K562 (cell line): ENCODE measurements at regions not wholly inside any gene's neighbourhood (a gene's known extent, or its start where the extent isn't known, plus 50 kb on each side); places are given as distances from the start of the nearest gene placed in this dataset.

Experiments
- ATAC-seq: fragments of 200-7000 bp; cut with Tn5 transposase; 3 replicates; pipeline ENCODE4 v1.9.1; 2020; ENCODE audit warnings: moderate library complexity
- BruUV-seq: library from RNA; stranded (reverse); fragments of 400-500 nt; replicated peaks from 2 replicates; lab custom pipeline; 2021; lab: Mats Ljungman, UMichigan
- CTCF ChIA-PET: fragments of 300-600 bp; formaldehyde crosslinking; extraction: SDS; loops from one replicate; lab custom pipeline; 2021; ENCODE audit warnings: low intra/inter-chr PET ratio; lab: Yijun Ruan, JAX
- POLR2A ChIA-PET: fragments of 300-600, 350-650 bp; sonication (Branson Sonifier 250); formaldehyde crosslinking; extraction: SDS; loops from one replicate; lab custom pipeline; 2021; ENCODE audit warnings: antibody characterized with exemption, inconsistent platforms; lab: Yijun Ruan, JAX
- DNase-seq, 4 experiments: peaks; one replicate each; pipeline versions ENCODE4 v3.0.0 to v3.0.0-alpha.2; 2011 to 2018; ENCODE audit warnings: low spot score in 3 of 4, mixed read lengths in 3 of 4; ENCODE audit errors: extremely low read depth in 1 of 4
- FAIRE-seq: peaks from 2 replicates; lab custom pipeline; 2011; peaks lifted over from hg19 to GRCh38; lab: Jason Lieb, UNC
- H2AFZ ChIP-seq: 2 replicates; pipeline ENCODE4 v1.6.0; 2011; ENCODE audit warnings: low read depth, low read length, control low read depth, inconsistent platforms
- H3K27ac ChIP-seq: fragments of 200-600 bp; 3 replicates; pipeline ENCODE4 v1.8.0; 2011; ENCODE audit warnings: low read depth, mild to moderate bottlenecking, control low read depth, inconsistent platforms, low read length, moderate library complexity, mixed read lengths; ENCODE audit errors: extremely low read depth
- H3K27me3 ChIP-seq, 2 experiments: fragments of 300-600 bp in 1 of 2; 2 replicates in 1 of 2; 3 replicates in 1 of 2; pipeline versions ENCODE4 v1.6.0 to v1.8.0; 2011; ENCODE audit warnings: inconsistent platforms in 2 of 2, low read length in 2 of 2, mild to moderate bottlenecking in 1 of 2, mixed read lengths in 1 of 2, moderate library complexity in 1 of 2; ENCODE audit not compliant: control insufficient read depth in 2 of 2, insufficient read depth in 2 of 2
- H3K36me3 ChIP-seq: fragments of 300-600 bp; 3 replicates; pipeline ENCODE4 v1.8.0; 2011; ENCODE audit warnings: mild to moderate bottlenecking, low read length, inconsistent platforms; ENCODE audit not compliant: control insufficient read depth, insufficient read depth
- H3K4me1 ChIP-seq, 2 experiments: fragments of 200-600 bp in 1 of 2; replicated peaks in 1 of 2; 2 replicates in 1 of 2; 3 replicates in 1 of 2; pipeline versions ENCODE4 v1.5.1 to v1.8.0; 2011; ENCODE audit warnings: inconsistent platforms in 2 of 2, low read length in 2 of 2, mild to moderate bottlenecking in 1 of 2, mixed read lengths in 1 of 2, moderate library complexity in 1 of 2; ENCODE audit not compliant: control insufficient read depth in 2 of 2, insufficient read depth in 2 of 2
- H3K4me2 ChIP-seq: 2 replicates; pipeline ENCODE4 v1.6.1; 2011; ENCODE audit warnings: low read length, control low read depth, inconsistent platforms, mixed read lengths; ENCODE audit not compliant: insufficient read depth
- H3K4me3 ChIP-seq: fragments of 200-600 bp; sonication (generic), shearing (Covaris generic); 2 replicates; pipeline ENCODE4 v1.5.1; 2016; ENCODE audit warnings: control low read depth, inconsistent platforms
- H3K79me2 ChIP-seq: fragments of 200-600 bp; 3 replicates; pipeline ENCODE4 v1.8.0; 2011; ENCODE audit warnings: low read length, inconsistent platforms; ENCODE audit not compliant: control insufficient read depth, insufficient read depth
- H3K9ac ChIP-seq, 2 experiments: 2 replicates each; pipeline versions ENCODE4 v1.6.0 to v1.6.1; 2011; ENCODE audit warnings: low read depth in 2 of 2, low read length in 2 of 2, control low read depth in 1 of 2, inconsistent platforms in 1 of 2, mild to moderate bottlenecking in 1 of 2, mixed read lengths in 1 of 2; ENCODE audit not compliant: insufficient read depth in 1 of 2
- H3K9me1 ChIP-seq: one replicate; pipeline ENCODE4 v1.6.0; 2011; ENCODE audit warnings: inconsistent platforms, mild to moderate bottlenecking, low read length, moderate library complexity; ENCODE audit not compliant: control insufficient read depth, insufficient read depth
- H3K9me3 ChIP-seq: replicated peaks from 2 replicates; pipeline ENCODE4 v1.5.1; 2011; ENCODE audit warnings: low read depth, low read length, inconsistent platforms; ENCODE audit not compliant: control insufficient read depth, insufficient read depth
- H4K20me1 ChIP-seq: replicated peaks from 2 replicates; pipeline ENCODE4 v1.6.1; 2011; ENCODE audit warnings: low read length, inconsistent platforms, mixed read lengths; ENCODE audit not compliant: control insufficient read depth, insufficient read depth
- BDP1 ChIP-seq: IDR thresholded peaks from 3 replicates; pipeline ENCODE4 v1.6.1; 2011; ENCODE audit not compliant: insufficient read length, insufficient read depth
- BRF2 ChIP-seq: IDR thresholded peaks from 3 replicates; pipeline ENCODE4 v1.6.1; 2011; ENCODE audit warnings: borderline replicate concordance, mild to moderate bottlenecking; ENCODE audit not compliant: insufficient read length, insufficient read depth
- EP400 ChIP-seq: fragments of 450-650 bp; IDR thresholded peaks from 2 replicates; pipeline ENCODE4 v1.6.1; 2017; ENCODE audit warnings: antibody characterized with exemption, mild to moderate bottlenecking, moderate library complexity
- RCOR1 ChIP-seq, 2 experiments: IDR thresholded peaks; 2 replicates each; pipeline ENCODE4 v1.6.1; 2012; ENCODE audit warnings: low read depth in 2 of 2, low read length in 2 of 2, borderline replicate concordance in 1 of 2, improper control_type of control experiment in 1 of 2
- RREB1 ChIP-seq: fragments of 250-450 bp; sonication (Bioruptor Pico); IDR thresholded peaks from 2 replicates; pipeline ENCODE4 v1.4.0; 2020
- TSC22D4 ChIP-seq: fragments of 450-650 bp; IDR thresholded peaks from 2 replicates; pipeline ENCODE4 v1.6.1; 2016; ENCODE audit warnings: missing genetic modification characterization, missing biosample characterization, control low read depth
- ZNF316 ChIP-seq: fragments of 450-650 bp; IDR thresholded peaks from 2 replicates; pipeline ENCODE4 v1.6.1; 2016
- WGBS: fragments of 100-300 bp; shearing (Covaris generic); methylation state at CpG from one replicate; pipeline ENCODE4 v1.1.6; 2016; ENCODE audit warnings: low coverage, mixed read lengths; ENCODE audit not compliant: insufficient coverage; ENCODE audit errors: missing lambda C conversion rate; 5-methylcytosine and 5-hydroxymethylcytosine counted together
- in situ Hi-C: fragments of 300-500 bp; cut with MboI; formaldehyde crosslinking; loops from 4 replicates; pipeline ENCODE4 v1.15.0; 2018; ENCODE audit warnings: inconsistent platforms, mixed read lengths
- intact Hi-C: fragments of 100-400 bp; cut with micrococcal nuclease; formaldehyde crosslinking; loops from 2 replicates; pipeline ENCODE4 v1.14.2; 2022

DNA sequence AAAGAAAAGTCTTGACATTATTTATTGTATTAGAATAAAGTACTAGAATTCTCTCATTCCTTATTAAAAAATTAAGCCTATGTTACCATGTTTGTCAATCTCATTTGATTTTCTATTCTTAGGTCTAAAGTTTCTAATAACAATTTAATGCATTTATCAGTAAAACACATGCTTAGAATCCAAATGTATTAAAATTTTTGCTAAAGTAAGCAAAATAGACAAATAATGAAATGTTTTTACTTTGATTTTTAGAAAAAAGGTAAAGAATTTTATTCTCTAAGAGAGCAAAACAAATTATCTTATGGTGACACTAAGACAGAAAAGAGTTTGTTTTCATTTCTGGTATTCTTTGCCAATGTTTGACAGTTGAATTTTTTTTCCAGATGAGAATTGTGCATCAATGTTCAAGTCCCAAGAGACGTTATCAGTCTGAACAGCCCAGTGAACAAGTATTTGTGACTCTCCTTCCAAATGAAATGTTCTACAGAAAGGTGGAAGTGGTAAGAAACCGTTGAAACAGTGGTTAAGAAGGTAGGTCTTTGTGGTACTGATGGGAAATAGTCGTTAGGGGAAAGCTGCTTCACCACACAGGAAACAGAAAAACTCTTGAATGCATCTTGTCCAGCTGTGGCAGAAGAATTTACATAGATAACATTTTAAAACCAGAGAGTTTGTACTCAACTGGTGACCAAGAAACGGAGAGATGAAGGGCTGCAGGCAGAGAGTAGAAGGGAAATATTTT lies 402.5 kb downstream of the PTPRC start:
- Histone ChIP-seq H3K9ac (no peak overlapping the region), H3K9me3 (no peaks in the 10 kb centered on the region), H3K9me1 (no peaks in the 10 kb centered on the region), H3K4me2 (no peak overlapping the region), H3K79me2 (no peaks in the 10 kb centered on the region), H3K4me1 (no peaks in the 10 kb centered on the region), H3K27me3 (no peaks in the 10 kb centered on the region), H4K20me1 (no peaks in the 10 kb centered on the region), H2AFZ (no peak overlapping the region), H3K27ac (no peak overlapping the region), H3K4me3 (no peak overlapping the region), H3K36me3 (no peaks in the 10 kb centered on the region)
- ATAC-seq (no peak), DNase-seq (no peak), FAIRE-seq (no peak)
- no TSS peak for BruUV-seq
- in situ Hi-C loops: no loop called here
- POLR2A ChIA-PET: no interaction called here
- intact Hi-C loops: no loop called here
- WGBS: 0% methylated on average over 4 of the region's 4 CpGs
- CTCF ChIA-PET: no interaction called here
- TF ChIP-seq TSC22D4 (tag): no peak
- TF ChIP-seq RCOR1 (IDR thresholded peaks at IDR 0.05; ENCODE audit: borderline replicate concordance in 1 of 2, low read depth in 2 of 2, low read length in 2 of 2): no peak
- TF ChIP-seq RREB1 (CRISPR knock-in tag): no peak
- no peak for TF ChIP-seq BDP1
- peak; percentile 30; the same call in 1 of the 2 replicates for TF ChIP-seq ZNF316
- no peak for TF ChIP-seq BRF2
- no peak for TF ChIP-seq EP400
- TF ChIP-seq, all 486 proteins: peak for 1
